ENCODE measurements at regions not wholly inside any gene's neighbourhood (a gene's known extent, or its start where the extent isn't known, plus 50 kb on each side); places are given as distances from the start of the nearest gene placed in this dataset.

GRCh38 chr14:65794674-65795279 is 382.2 kb downstream of the FUT8 start:
- TF ChIP-seq CTCF (IDR thresholded peaks at IDR 0.05), result no peak
- H3K36me3 Mint-ChIP-seq (ENCODE audit: low read depth), result no peaks in the 10 kb centered on the region
- no peak for DNase-seq
- H3K27me3 Mint-ChIP-seq (ENCODE audit: low read depth, poor library complexity), result peaks cover 5% of the 10 kb centered on the region
- H3K27ac Mint-ChIP-seq, result no peak overlapping the region
- peaks cover 8% of the 10 kb centered on the region for H3K4me1 Mint-ChIP-seq
- no peaks in the 10 kb centered on the region for H3K9me3 Mint-ChIP-seq
- H3K4me3 Mint-ChIP-seq, result no peak overlapping the region

GRCh38 chr14:65798216-65798615 is 385.7 kb downstream of the FUT8 start:
- peaks cover 12% of the 10 kb centered on the region for H3K27me3 Mint-ChIP-seq (ENCODE audit: low read depth, poor library complexity)
- no peaks in the 10 kb centered on the region for H3K9me3 Mint-ChIP-seq
- TF ChIP-seq CTCF (IDR thresholded peaks at IDR 0.05), result no peak
- H3K4me3 Mint-ChIP-seq, result no peak overlapping the region
- no peaks in the 10 kb centered on the region for H3K36me3 Mint-ChIP-seq (ENCODE audit: low read depth)
- H3K27ac Mint-ChIP-seq, result no peak overlapping the region
- DNase-seq, result no peak
- H3K4me1 Mint-ChIP-seq, result peaks cover 27% of the 10 kb centered on the region

- Mint-ChIP-seq H3K27me3 (ENCODE audit: low read depth, poor library complexity) (peaks cover 18% of the 10 kb centered on the region), H3K36me3 (ENCODE audit: low read depth) (no peaks in the 10 kb centered on the region), H3K4me1 (peaks cover 26% of the 10 kb centered on the region), H3K9me3 (no peaks in the 10 kb centered on the region), H3K27ac (peak overlapping the region; percentile 29), H3K4me3 (no peak overlapping the region)
- no peak for DNase-seq
- TF ChIP-seq CTCF (IDR thresholded peaks at IDR 0.05), result no peak
Observed at GRCh38 chr14:65800694-65801093, 388.2 kb downstream of the FUT8 start.

GRCh38 chr14:65802196-65802595 is 389.7 kb downstream of the FUT8 start:
- no peak for TF ChIP-seq CTCF (IDR thresholded peaks at IDR 0.05)
- peaks cover 18% of the 10 kb centered on the region for H3K27me3 Mint-ChIP-seq (ENCODE audit: low read depth, poor library complexity)
- H3K9me3 Mint-ChIP-seq, result no peaks in the 10 kb centered on the region
- no peak for DNase-seq
- H3K4me3 Mint-ChIP-seq, result no peak overlapping the region
- H3K4me1 Mint-ChIP-seq, result peaks cover 21% of the 10 kb centered on the region
- no peak overlapping the region for H3K27ac Mint-ChIP-seq
- no peaks in the 10 kb centered on the region for H3K36me3 Mint-ChIP-seq (ENCODE audit: low read depth)

- Mint-ChIP-seq H3K27me3 (ENCODE audit: low read depth, poor library complexity) (peaks cover 15% of the 10 kb centered on the region), H3K4me3 (no peak overlapping the region), H3K4me1 (peaks cover 21% of the 10 kb centered on the region), H3K9me3 (no peaks in the 10 kb centered on the region), H3K27ac (no peak overlapping the region), H3K36me3 (ENCODE audit: low read depth) (no peaks in the 10 kb centered on the region)
- TF ChIP-seq CTCF (IDR thresholded peaks at IDR 0.05), result no peak
- DNase-seq, result no peak
Observed at GRCh38 chr14:65803885-65804284, 391.4 kb downstream of the FUT8 start.

- H3K27me3 Mint-ChIP-seq (ENCODE audit: low read depth, poor library complexity), result peaks cover 15% of the 10 kb centered on the region
- H3K27ac Mint-ChIP-seq, result no peak overlapping the region
- TF ChIP-seq CTCF (IDR thresholded peaks at IDR 0.05), result no peak
- no peak for DNase-seq
- H3K4me1 Mint-ChIP-seq, result peaks cover 21% of the 10 kb centered on the region
- H3K36me3 Mint-ChIP-seq (ENCODE audit: low read depth), result no peaks in the 10 kb centered on the region
- H3K9me3 Mint-ChIP-seq, result no peaks in the 10 kb centered on the region
- no peak overlapping the region for H3K4me3 Mint-ChIP-seq
Observed at GRCh38 chr14:65804439-65805112, 392.0 kb downstream of the FUT8 start.
